ENCODE measurements at regions not wholly inside any gene's neighbourhood (a gene's known extent, or its start where the extent isn't known, plus 50 kb on each side); places are given as distances from the start of the nearest gene placed in this dataset.

- Histone ChIP-seq H3K9ac (ENCODE audit: low read depth in 1 of 2, low read length in 2 of 2) (no peak overlapping the region), H3K4me3 (ENCODE audit: low read depth in 1 of 3, low read length in 3 of 3) (no peak overlapping the region), H3K27me3 (ENCODE audit: control insufficient read depth in 4 of 4, insufficient read depth in 4 of 4, low read length in 3 of 4) (no peaks in the 10 kb centered on the region), H3K27ac (ENCODE audit: low read depth in 1 of 2, low read length in 2 of 2) (no peak overlapping the region), H3K4me1 (ENCODE audit: control insufficient read depth in 4 of 4, insufficient read depth in 4 of 4, low read length in 3 of 4) (peaks cover 0 to 2% (median under 1%) of the 10 kb centered on the region in 4 donors), H3K36me3 (ENCODE audit: control insufficient read depth in 4 of 4, insufficient read depth in 3 of 4, low read depth in 1 of 4, low read length in 3 of 4) (no peaks in the 10 kb centered on the region), H3K9me3 (ENCODE audit: control insufficient read depth in 4 of 4, low read length in 3 of 4) (no peaks in the 10 kb centered on the region)
- 94% methylated on average over 14 of the region's 14 CpGs for WGBS
- DNase-seq (ENCODE audit: low spot score) = no peak
- no peak for TF ChIP-seq EGR1 (IDR thresholded peaks at IDR 0.05; ENCODE audit: low read depth in 2 of 2)
- TF ChIP-seq YY1 (IDR thresholded peaks at IDR 0.05) = no peak
- no peak for TF ChIP-seq FOXA2 (IDR thresholded peaks at IDR 0.05)
- TF ChIP-seq NR2F2 (IDR thresholded peaks at IDR 0.05) = no peak
- TF ChIP-seq CTCF (IDR thresholded peaks at IDR 0.05; ENCODE audit: low read depth, low read length, missing input control) = no peak
- TF ChIP-seq TAF1 (conservative IDR thresholded peaks at IDR 0.05) = no peak
- no peak for TF ChIP-seq FOXA1 (IDR thresholded peaks at IDR 0.05)
- no peak for TF ChIP-seq JUND (IDR thresholded peaks at IDR 0.05)
- TF ChIP-seq REST (IDR thresholded peaks at IDR 0.05) = no peak
- no peak for TF ChIP-seq HNF4A (conservative IDR thresholded peaks at IDR 0.05)
- no peak for TF ChIP-seq ZBTB33 (IDR thresholded peaks at IDR 0.05)
- TF ChIP-seq RXRA (IDR thresholded peaks at IDR 0.05) = no peak
- TF ChIP-seq GABPA (IDR thresholded peaks at IDR 0.05 in 1 of 2, conservative IDR thresholded peaks at IDR 0.05 in 1 of 2) = no peak
Measured at GRCh38 chr11:115674937-115675544, 170.8 kb upstream of the CADM1 start.

GRCh38 chr11:115674176-115674936 lies 170.1 kb upstream of the CADM1 start:
- DNase-seq (ENCODE audit: low spot score) = no peak
- Histone ChIP-seq H3K36me3 (ENCODE audit: control insufficient read depth in 4 of 4, insufficient read depth in 3 of 4, low read depth in 1 of 4, low read length in 3 of 4) (no peaks in the 10 kb centered on the region), H3K27me3 (ENCODE audit: control insufficient read depth in 4 of 4, insufficient read depth in 4 of 4, low read length in 3 of 4) (no peaks in the 10 kb centered on the region), H3K4me3 (ENCODE audit: low read depth in 1 of 3, low read length in 3 of 3) (no peak overlapping the region), H3K27ac (ENCODE audit: low read depth in 1 of 2, low read length in 2 of 2) (no peak overlapping the region), H3K4me1 (ENCODE audit: control insufficient read depth in 4 of 4, insufficient read depth in 4 of 4, low read length in 3 of 4) (peaks cover 0 to 2% (median under 1%) of the 10 kb centered on the region in 4 donors), H3K9me3 (ENCODE audit: control insufficient read depth in 4 of 4, low read length in 3 of 4) (no peaks in the 10 kb centered on the region), H3K9ac (ENCODE audit: low read depth in 1 of 2, low read length in 2 of 2) (no peak overlapping the region)
- WGBS = 83% methylated on average over 16 of the region's 16 CpGs
- no peak for TF ChIP-seq ATF3 (IDR thresholded peaks at IDR 0.05)
- no peak for TF ChIP-seq YY1 (IDR thresholded peaks at IDR 0.05)
- no peak for TF ChIP-seq NR2F2 (IDR thresholded peaks at IDR 0.05)
- no peak for TF ChIP-seq TAF1 (conservative IDR thresholded peaks at IDR 0.05)
- TF ChIP-seq RXRA (IDR thresholded peaks at IDR 0.05) = no peak
